HG03439 (cell line): ENCODE measurements at regions not wholly inside any gene's neighbourhood (a gene's known extent, or its start where the extent isn't known, plus 50 kb on each side); places are given as distances from the start of the nearest gene placed in this dataset.
"Not testable (repeated sequence)": the region's sequence is repeated elsewhere in the genome, so short reads cannot be mapped to it uniquely, and the experiment has no call there.

Experiments
- ATAC-seq: cut with Tn5 transposase; IDR thresholded peaks from one replicate; pipeline ENCODE4 v1.9.1; 2021; ENCODE audit warnings: mild to moderate bottlenecking, moderate library complexity; ENCODE audit not compliant: unreplicated experiment

DNA sequence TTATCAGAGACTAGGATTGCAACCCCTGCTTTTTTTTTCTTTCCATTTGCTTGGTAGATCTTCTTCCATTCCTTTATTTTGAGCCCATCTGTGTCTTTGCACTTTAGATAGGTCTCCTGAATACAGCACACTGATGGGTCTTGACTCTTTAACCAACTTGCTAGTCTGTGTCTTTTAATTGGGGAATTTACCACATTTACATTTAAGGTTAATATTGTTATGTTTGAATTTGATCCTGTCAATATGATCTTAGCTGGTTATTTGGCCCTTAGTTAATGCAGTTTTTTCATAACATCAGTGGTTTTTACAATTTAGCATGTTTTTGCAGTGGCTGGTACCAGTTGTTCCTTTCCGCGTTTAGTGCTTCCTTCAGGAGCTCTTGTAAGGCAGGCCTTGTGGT, 437.2 kb downstream of the ARL4A start:
- not testable (repeated sequence) for ATAC-seq

- ATAC-seq: no peak
These were observed 438.9 kb downstream of the ARL4A start for GRCh38 chr7:13126347-13126746.

GRCh38 chr7:13130321-13130720, 442.9 kb downstream of the ARL4A start:
- no peak for ATAC-seq

- ATAC-seq: not testable (repeated sequence)
These were observed 443.5 kb downstream of the ARL4A start for GRCh38 chr7:13130906-13131305.

DNA sequence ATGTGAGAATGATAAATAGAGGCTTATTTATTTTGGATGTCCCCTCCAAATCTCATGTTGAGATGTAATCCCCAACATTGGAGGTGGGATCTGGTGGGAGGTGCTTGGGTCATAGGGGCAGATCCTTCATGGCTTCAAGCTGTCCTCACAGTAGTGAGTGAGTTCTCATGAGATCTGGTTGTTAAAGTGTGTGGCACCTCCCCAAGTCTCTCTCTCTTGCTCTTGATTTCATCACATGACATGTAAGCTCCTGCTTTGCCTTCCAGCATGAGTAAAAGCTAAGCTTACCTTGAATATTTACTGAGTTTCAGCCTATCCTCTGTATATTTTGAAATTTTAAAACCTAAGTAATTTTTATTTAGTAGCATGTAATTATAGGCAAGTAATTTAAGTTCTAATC, 444.9 kb downstream of the ARL4A start:
- ATAC-seq: no peak

DNA sequence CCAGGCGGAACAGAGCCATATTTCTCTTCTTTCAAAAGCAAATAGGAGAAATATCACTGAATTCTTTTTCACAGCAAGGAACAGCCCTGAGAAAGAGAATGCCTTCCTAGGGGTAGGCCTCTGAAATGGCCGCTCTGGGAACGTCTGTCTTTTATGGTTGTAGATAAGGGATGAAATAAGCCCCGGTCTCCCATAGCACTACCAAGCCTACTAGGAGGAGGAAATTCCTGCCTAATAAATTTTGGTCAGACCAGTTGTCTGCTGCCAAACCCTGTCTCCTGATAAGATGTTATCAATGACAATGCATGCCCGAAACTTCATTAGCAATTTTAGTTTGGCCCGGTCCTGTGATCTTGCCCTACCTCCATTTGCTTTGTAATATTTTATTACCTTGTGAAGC, 448.9 kb downstream of the ARL4A start:
- not testable (repeated sequence) for ATAC-seq

GRCh38 chr7:13139436-13139835, 452.0 kb downstream of the ARL4A start:
- ATAC-seq: no peak

GRCh38 chr7:13144673-13145072, 457.2 kb downstream of the ARL4A start:
- no peak for ATAC-seq

GRCh38 chr7:13148548-13148947, 461.1 kb downstream of the ARL4A start:
- no peak for ATAC-seq

- ATAC-seq: no peak
These were observed 464.5 kb downstream of the ARL4A start for GRCh38 chr7:13151978-13152377.

GRCh38 chr7:13152755-13153154, 465.3 kb downstream of the ARL4A start:
- ATAC-seq: no peak

DNA sequence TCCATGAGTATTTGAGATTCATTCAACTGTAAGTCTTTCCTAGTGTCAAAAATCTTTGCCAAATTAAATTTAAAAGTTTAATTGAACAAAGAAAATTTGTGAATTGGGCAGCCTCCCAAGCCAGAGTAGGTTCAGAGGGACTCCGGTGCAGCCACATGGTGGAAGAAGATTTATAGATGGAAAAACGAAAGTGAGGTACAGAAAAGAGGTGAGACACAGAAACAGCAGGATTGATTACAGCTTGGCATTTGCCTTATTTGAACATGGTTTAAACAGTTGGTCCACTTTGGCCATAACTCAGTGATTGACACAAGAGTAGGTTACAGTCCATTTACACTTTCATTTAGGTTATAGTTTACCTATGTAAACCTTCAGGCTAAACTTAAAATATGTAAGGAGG, 465.8 kb downstream of the ARL4A start:
- ATAC-seq: no peak

DNA sequence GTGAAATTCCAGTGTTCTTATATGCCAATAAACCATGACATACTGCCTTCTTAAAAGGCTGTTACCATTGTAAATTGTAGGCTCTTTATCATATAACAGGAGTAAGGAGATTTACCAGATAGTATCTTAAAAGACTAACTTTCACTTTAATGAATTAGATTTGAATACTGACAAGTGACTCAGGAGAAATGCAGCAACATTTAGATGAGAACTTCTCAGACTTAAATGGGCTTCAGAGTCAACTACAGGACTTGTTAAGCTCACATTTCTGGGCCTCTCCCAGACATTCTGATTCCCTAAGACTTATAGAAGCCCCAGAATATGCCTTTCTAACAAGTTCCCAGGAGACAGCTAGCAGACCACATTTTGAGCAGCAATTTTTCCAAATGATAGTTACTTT, 466.3 kb downstream of the ARL4A start:
- no peak for ATAC-seq

GRCh38 chr7:13155188-13155587, 467.8 kb downstream of the ARL4A start:
- ATAC-seq: no peak

- ATAC-seq: no peak
These were observed 471.6 kb downstream of the ARL4A start for GRCh38 chr7:13159003-13159402.

- ATAC-seq: peak; percentile 57
These were observed 472.2 kb downstream of the ARL4A start for GRCh38 chr7:13159467-13160184.

GRCh38 chr7:13161125-13161524, 473.7 kb downstream of the ARL4A start:
- no peak for ATAC-seq

DNA sequence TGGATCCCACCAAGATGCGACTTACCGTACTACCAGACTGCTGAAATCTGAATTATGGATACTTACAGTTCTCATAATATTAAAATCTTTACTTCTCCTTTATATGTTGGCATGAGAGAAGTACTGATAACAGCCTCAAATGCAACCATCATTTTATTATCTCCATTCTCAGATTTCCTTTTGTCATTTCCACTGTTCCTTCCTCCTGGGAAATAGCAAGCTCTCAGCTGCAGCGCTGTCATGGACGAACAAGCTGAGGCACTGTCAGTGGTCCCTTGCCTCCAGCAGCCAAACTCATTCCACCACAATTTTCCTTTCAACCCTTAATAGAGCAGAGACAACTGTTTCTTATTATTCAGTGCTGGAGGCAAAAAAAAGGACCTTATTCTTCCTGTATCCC, 478.4 kb downstream of the ARL4A start:
- ATAC-seq: no peak

DNA sequence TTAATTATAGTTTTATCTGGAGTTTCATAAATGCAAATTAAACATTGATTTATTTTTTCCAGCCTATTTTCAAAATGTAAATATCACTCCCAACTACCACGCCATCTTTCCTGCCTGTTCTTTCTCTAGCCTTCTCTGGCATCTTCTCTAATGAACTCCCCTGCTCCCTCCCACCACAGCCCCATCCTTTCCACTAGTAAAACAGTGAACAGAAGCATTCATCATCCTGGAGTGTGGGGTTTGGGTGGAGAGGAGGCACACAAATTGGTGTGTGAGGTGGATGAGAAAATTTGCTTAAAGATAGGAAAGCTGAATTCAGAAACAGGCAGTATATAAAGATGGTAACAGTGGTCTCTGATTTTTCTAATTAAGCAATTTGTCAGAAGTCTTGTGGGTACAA, 479.4 kb downstream of the ARL4A start:
- ATAC-seq: no peak

- no peak for ATAC-seq
These were observed 481.9 kb downstream of the ARL4A start for GRCh38 chr7:13169356-13169755.

DNA sequence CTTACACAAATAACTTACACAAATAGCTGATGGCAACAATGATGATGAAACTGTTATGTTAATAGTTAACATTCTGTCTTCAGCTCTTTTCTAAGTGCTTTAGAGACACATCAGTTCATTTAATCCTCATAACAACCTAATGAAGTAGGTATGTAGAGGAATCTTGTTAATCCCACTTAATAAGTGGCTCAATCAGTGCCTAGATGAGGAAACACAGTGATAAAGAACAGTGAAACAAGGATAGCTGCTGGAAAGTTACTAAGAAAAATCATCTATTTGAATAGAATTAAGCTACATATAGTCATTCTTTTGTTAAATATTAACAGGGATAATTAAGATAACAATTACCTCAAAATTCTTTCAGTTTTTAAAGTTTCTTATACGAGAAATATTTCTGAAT, 487.6 kb downstream of the ARL4A start:
- no peak for ATAC-seq

GRCh38 chr7:13179011-13179582, 491.7 kb downstream of the ARL4A start:
- ATAC-seq: no peak
